ENCODE measurements at regions not wholly inside any gene's neighbourhood (a gene's known extent, or its start where the extent isn't known, plus 50 kb on each side); places are given as distances from the start of the nearest gene placed in this dataset.

DNA sequence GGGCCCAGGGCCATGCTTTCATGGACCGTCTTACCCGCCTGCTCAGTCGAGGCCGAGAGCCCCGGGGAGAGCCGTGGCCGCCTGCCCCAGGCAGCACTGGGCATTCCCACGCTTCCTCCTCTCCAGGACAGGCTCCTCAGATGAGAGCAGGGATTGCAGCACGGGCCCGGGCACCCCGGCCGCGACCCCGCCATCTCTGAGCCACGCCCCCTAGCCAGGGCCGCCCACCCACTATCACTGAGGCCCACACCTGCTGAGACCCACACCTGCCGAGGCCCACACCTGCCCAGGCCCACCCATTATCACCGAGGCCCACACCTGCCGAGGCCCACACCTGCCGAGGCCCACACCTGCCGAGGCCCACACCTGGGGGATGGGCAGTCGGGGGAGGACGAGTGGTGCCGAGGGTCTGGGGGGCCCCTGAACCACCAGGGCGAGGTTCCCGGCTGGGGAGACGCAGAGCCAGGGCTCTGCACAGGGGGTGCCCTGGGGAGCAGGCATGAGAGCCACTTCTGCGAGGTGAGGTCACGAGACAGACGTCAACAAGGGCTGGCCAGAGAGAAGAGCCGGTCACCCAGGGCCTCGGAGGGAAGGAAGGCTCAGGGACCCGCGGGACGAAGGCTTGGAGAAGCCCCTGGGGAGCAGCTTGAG, 235.6 kb downstream of the ERMARD start:
- TF ChIP-seq, protein P1, sequence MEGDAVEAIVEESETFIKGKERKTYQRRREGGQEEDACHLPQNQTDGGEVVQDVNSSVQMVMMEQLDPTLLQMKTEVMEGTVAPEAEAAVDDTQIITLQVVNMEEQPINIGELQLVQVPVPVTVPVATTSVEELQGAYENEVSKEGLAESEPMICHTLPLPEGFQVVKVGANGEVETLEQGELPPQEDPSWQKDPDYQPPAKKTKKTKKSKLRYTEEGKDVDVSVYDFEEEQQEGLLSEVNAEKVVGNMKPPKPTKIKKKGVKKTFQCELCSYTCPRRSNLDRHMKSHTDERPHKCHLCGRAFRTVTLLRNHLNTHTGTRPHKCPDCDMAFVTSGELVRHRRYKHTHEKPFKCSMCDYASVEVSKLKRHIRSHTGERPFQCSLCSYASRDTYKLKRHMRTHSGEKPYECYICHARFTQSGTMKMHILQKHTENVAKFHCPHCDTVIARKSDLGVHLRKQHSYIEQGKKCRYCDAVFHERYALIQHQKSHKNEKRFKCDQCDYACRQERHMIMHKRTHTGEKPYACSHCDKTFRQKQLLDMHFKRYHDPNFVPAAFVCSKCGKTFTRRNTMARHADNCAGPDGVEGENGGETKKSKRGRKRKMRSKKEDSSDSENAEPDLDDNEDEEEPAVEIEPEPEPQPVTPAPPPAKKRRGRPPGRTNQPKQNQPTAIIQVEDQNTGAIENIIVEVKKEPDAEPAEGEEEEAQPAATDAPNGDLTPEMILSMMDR (IDR thresholded peaks at IDR 0.05; ENCODE audit: insufficient read depth, missing control alignments): no peak
- FAIRE-seq (no peak), DNase-seq (ENCODE audit: insufficient read length, low spot score) (no peak)

DNA sequence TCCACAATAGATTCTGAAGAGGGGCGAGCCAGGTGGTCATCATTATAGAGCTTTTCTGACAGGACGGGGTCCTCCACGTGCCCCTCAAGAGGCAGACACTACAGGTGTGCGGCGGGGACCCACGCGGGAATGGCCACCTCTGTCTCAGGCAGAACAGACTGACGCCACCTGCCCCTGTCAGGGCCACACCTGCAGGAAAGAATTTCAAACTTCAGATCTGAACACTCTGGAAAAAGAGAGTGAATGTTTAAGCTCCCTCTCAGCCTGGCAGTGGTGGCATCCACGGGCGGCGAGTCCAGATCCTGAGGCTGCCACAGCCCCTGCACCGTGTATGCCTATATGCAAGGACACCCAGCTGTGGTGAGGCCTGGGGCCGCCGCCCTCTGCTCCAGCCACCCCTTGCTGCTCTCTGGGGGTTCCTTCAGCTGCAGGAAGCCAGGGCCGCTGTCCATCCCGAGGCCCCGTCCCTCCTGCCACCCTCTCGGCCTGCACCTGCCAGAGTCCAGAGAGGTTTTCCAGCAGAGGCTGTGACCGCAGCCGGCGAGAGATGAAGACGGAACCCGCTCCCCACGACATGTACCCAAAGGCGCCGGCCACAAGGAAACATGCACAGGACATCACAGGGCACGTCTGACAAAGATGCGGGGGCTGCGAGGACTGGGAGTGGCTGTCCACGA, 234.9 kb downstream of the ERMARD start:
- DNase-seq (ENCODE audit: insufficient read length, low spot score) (no peak), FAIRE-seq (no peak)
- TF ChIP-seq, protein P1 (IDR thresholded peaks at IDR 0.05; ENCODE audit: insufficient read depth, missing control alignments): no peak

DNA sequence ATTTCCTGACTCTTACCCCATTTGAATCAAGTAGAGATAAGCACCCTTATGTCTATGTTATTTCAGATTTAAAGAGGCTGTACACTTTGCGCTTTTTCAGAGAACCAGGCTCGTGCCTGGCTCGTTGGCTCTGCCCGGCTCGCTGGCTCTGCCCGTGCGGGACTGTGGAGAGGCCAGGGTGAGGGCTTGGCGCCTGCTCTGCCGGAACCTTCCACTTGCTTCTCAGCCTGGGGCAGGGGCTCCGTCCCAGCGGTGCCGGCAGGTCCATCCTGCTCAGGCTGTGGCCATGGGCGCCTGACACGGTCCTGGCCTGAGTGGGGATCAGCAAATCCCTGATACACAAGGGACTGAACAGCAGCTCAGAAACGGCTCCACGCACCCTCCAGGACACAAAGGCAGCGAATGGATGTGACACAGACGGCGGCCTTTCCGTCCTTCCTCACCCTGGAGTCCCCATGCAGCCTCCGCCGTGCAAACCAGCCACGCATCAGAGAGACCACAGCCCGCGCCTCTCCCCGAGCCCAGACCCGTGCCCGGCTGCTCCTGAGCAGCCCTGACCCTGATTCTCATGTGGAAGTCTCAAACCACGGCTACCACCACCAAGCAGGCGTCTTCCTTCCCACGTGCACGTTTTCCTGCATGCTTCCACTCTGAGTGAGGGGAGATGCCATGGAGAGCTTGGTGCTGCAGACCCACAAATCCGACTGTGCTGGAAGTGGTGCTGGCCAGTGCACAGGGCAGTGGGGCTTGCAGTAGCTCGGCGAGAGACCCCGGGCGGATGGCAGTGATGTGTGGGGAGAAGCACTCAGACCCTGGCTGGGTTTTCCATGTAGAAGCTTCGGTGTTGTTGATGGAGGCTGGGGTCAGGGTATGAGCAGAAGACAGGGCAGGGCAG, 233.9 kb downstream of the ERMARD start:
- FAIRE-seq (no peak), DNase-seq (ENCODE audit: insufficient read length, low spot score) (no peak)
- TF ChIP-seq, protein P1 (IDR thresholded peaks at IDR 0.05; ENCODE audit: insufficient read depth, missing control alignments): no peak

DNA sequence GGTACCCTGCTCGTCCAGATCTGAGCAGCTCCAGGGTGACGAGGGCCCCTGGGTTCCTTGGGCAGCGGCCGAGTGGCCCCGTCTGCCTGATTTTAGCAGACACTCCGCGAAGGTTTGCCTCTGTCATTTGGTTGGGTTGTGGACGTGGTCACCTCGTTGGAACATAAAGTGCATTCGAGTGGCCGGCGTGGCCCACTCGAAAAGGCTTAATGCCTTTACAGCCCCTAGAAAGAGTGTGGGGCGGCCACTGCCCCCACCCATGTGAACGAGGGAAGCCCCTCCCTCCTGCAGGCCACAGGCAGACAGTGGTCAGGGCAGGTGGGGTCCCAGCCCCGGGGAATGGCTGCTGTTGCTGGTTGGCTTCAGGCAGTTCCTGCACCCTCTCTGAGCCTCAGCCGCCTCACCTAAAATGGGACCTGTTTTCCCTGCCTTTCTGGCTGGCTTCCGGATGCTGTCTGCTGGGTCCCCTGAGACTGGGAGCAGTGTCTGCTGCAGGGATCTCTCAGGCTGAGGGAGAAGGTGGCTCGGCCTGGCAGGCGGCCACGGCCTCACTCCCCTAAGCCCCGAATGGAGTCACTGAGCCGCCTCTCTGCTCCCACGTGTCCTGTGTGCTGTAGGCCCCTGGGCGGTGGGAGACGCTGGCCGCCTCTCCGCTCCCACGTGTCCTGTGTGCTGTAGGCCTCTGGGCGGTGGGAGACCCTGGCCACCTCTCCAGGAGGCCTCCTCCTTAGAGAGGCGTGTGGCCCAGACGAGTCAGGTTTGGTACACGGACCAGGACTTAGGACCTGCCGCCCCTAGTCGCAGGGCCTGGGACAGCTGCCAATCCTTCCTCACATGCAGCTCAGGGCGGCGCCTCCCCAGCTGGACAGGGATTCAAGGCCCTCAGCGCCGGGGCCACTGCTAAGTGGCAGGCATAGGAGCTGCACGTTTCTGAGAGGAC, 233.0 kb downstream of the ERMARD start:
- TF ChIP-seq, protein P1 (IDR thresholded peaks at IDR 0.05; ENCODE audit: insufficient read depth, missing control alignments): no peak
- FAIRE-seq (no peak), DNase-seq (ENCODE audit: insufficient read length, low spot score) (no peak)

DNA sequence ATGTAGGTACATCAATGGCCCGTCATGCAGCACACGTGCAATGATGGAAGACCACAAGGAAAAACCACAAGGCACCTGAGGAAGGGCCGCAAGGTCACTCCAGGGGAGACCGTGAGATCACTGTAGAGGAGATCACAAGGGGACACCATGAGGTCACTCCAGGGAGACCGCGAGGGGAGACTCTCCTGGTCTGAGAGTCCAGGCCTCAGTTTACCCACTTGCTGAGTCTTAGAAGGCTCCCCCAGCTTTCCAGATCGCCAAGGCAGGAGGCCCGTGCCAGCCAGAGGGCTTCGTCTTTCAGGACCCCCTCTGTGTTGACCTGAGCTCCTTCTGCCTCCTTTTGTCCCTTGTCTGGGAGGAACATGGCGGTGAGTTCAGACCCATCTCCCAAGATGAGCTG, 232.2 kb downstream of the ERMARD start:
- TF ChIP-seq, protein P1 (IDR thresholded peaks at IDR 0.05; ENCODE audit: insufficient read depth, missing control alignments): no peak
- FAIRE-seq: no peak
- no peak for DNase-seq (ENCODE audit: insufficient read length, low spot score)

DNA sequence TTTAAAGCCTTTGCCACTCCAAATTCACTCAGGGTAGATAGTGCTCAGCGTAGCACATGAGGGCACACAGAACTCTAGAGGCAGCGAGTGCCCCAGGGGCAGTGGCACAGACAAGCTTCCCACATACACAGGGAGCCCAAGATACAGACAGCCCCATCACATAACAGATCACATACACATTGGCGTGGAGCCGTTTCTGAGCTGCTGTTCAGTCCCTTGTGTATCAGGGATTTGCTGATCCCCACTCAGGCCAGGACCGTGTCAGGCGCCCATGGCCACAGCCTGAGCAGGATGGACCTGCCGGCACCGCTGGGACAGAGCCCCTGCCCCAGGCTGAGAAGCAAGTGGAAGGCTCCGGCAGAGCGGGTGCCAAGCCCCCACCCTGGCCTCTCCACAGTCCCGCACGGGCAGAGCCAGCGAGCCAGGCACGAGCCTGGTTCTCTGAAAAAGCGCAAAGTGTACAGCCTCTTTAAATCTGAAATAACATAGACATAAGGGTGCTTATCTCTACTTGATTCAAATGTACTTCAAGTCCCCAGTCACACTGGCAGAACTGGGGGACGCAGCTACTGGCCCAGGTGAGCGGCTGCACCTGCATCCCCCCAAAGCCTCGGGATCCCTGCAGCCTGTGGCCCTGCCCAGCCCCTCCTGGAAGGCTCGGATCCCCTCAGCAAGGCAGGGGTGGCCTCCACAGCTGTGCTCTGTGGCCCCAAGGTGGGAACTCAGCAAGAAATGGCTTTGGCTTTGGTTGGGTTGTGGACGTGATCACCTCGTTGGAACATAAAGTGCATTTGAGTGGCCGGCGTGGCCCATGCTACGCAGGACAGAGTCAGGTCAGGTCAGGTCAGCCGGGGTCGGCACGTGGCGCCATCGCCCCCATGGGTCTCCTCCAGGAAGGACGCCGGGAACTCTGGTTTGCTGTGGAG, 231.3 kb downstream of the ERMARD start:
- TF ChIP-seq, protein P1 (IDR thresholded peaks at IDR 0.05; ENCODE audit: insufficient read depth, missing control alignments): no peak
- DNase-seq (ENCODE audit: insufficient read length, low spot score) (no peak), FAIRE-seq (no peak)
